Epithelial cell of esophagus (primary cell): ENCODE measurements at regions not wholly inside any gene's neighbourhood (a gene's known extent, or its start where the extent isn't known, plus 50 kb on each side); places are given as distances from the start of the nearest gene placed in this dataset.
"Not testable (repeated sequence)": the region's sequence is repeated elsewhere in the genome, so short reads cannot be mapped to it uniquely, and the experiment has no call there.

Source experiments
- DNase-seq: peaks from one replicate; pipeline ENCODE4 v3.0.0; 2010; ENCODE audit warnings: low read depth
- H3K4me3 ChIP-seq: 2 replicates; pipeline ENCODE4 v1.5.1; 2011; ENCODE audit warnings: mild to moderate bottlenecking, low read length, control low read depth
- TF ChIP-seq, protein P1 (sequence below): IDR thresholded peaks from 2 replicates; pipeline ENCODE4 v1.5.1; 2011; ENCODE audit warnings: low read depth, mild to moderate bottlenecking, low read length, control low read depth, inconsistent platforms; ENCODE audit not compliant: insufficient read depth; ENCODE audit errors: missing control alignments

- TF ChIP-seq, protein P1, sequence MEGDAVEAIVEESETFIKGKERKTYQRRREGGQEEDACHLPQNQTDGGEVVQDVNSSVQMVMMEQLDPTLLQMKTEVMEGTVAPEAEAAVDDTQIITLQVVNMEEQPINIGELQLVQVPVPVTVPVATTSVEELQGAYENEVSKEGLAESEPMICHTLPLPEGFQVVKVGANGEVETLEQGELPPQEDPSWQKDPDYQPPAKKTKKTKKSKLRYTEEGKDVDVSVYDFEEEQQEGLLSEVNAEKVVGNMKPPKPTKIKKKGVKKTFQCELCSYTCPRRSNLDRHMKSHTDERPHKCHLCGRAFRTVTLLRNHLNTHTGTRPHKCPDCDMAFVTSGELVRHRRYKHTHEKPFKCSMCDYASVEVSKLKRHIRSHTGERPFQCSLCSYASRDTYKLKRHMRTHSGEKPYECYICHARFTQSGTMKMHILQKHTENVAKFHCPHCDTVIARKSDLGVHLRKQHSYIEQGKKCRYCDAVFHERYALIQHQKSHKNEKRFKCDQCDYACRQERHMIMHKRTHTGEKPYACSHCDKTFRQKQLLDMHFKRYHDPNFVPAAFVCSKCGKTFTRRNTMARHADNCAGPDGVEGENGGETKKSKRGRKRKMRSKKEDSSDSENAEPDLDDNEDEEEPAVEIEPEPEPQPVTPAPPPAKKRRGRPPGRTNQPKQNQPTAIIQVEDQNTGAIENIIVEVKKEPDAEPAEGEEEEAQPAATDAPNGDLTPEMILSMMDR = no peak
- H3K4me3 ChIP-seq = no peak overlapping the region
- peak; percentile 87 for DNase-seq
Measured at GRCh38 chr1:173269490-173270230, 62.5 kb upstream of the TNFSF4 start.

GRCh38 chr1:173270243-173270642, 63.1 kb upstream of the TNFSF4 start:
- TF ChIP-seq, protein P1 = no peak
- peak; percentile 9 for DNase-seq

DNA sequence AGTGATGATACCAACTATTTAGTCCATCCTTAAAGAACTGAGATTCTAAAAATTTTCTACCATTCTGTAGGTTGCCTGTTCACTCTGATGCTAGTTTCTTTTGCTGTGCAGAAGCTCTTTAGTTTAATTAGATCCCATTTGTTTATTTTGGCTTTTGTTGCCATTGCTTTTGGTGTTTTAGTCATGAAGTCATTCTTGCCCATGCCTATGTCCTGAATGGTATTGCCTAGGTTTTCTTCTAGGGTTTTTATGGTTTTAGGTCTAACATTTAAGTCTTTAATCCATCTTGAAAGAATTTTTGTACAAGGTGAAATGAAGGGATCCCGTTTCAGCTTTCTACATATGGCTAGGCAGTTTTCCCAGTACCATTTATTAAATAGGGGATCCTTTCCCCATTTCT, 63.9 kb upstream of the TNFSF4 start:
- H3K4me3 ChIP-seq, DNase-seq: not testable (repeated sequence)

More at GRCh38 chr1:173270243-173270642, 63.1 kb upstream of the TNFSF4 start:
- H3K4me3 ChIP-seq = no peak overlapping the region

- DNase-seq = no peak
- no peak overlapping the region for H3K4me3 ChIP-seq
- TF ChIP-seq, protein P1 = no peak
Measured at GRCh38 chr1:173275496-173275895, 68.4 kb upstream of the TNFSF4 start.

GRCh38 chr1:173276922-173277800, 70.0 kb upstream of the TNFSF4 start:
- no peak for DNase-seq
- TF ChIP-seq, protein P1 = no peak
- H3K4me3 ChIP-seq = no peak overlapping the region

- TF ChIP-seq, protein P1 = no peak
- no peak for DNase-seq
Measured at GRCh38 chr1:173280899-173281660, 73.9 kb upstream of the TNFSF4 start.

GRCh38 chr1:173285048-173285447, 77.9 kb upstream of the TNFSF4 start:
- no peak for DNase-seq
- no peak overlapping the region for H3K4me3 ChIP-seq
- TF ChIP-seq, protein P1 = no peak

More at GRCh38 chr1:173280899-173281660, 73.9 kb upstream of the TNFSF4 start:
- H3K4me3 ChIP-seq = no peak overlapping the region
